Hematopoietic multipotent progenitor cell treated with erythropoietin and hydrocortisone succinate and interleukin-3 and kit ligand, for 8 days (in vitro differentiated cells): ENCODE measurements at regions not wholly inside any gene's neighbourhood (a gene's known extent, or its start where the extent isn't known, plus 50 kb on each side); places are given as distances from the start of the nearest gene placed in this dataset.
A peak's percentile ranks its signal among the peaks of the same experiment; 100 is the strongest.
"Not testable (repeated sequence)": the region's sequence is repeated elsewhere in the genome, so short reads cannot be mapped to it uniquely, and the experiment has no call there.

Source experiments
- DNase-seq: peaks from one replicate; pipeline ENCODE4 v3.0.0-alpha.2; 2015

DNA sequence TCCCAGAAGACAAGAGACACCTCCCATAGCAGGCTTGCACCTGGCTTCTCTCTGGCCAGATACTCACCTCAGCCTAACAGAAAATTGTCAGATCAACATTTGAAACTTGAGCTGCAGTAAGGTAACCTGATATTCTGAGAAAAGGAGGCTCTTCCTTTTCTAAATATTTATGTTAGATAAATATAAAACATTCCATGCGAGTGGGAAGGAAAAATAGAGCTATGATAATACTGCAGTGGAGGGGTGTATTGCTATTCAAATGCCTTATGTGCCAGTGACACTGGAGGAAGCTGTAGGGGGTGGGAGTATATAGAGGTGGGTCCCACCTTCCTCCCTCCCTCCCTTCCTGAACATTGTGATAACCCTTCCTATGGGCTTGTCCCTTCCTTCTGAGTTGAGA is 515.5 kb upstream of the CHAC2 start:
- no peak for DNase-seq

DNA sequence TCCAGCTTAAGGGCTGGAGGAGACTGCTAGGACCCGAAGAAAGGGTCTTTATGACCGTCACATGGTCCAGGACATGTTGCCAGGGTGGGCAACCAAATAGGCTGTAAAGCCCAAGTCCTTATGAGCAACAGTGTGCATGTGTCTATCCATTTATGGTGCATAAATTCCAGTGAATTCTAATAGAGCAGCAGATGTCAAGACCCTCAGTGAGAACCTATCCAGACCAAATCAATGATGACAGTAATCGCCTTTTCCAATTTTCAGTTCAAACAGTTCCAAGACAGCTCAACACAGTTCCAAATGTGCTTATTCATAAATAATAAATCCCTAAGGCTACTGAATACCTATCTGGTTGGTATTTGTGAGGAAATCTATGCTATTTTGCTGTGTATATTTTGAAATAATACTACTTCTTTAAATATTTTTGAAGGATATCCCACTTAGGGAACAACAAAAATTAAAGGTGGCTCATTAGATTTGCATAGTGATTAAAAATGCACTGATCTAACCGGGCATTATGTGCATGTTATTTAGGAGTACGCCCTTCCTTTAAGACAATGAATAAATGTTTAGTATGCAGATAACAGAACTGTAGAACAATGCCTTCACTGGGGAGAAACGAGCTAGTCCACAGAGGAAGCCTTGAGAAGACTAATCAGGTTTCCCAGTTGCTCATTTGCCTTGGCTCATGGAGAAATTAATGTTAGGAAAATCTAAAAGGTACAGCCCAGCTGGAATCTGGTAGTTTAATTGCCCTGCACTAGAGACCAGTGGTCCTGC is 519.5 kb upstream of the CHAC2 start:
- DNase-seq = no peak

DNA sequence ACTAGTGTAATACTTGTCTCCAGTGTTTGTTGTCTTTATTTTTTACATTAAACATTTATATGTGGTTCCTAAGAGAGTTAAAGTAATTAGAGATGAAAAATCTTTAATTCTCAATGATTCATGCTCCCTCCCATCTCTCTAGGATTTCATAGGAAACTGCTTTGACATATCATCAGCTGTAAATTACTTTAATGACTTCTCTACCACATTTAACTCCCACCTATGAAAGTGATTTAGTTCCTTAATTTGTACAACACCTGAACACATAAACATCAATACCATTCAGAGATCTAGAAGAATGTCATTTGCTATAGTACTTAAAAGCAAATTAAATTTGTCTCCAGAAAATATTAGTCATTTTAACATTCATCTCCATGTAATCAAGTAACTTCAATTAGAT is 524.2 kb upstream of the CHAC2 start:
- DNase-seq = no peak

DNA sequence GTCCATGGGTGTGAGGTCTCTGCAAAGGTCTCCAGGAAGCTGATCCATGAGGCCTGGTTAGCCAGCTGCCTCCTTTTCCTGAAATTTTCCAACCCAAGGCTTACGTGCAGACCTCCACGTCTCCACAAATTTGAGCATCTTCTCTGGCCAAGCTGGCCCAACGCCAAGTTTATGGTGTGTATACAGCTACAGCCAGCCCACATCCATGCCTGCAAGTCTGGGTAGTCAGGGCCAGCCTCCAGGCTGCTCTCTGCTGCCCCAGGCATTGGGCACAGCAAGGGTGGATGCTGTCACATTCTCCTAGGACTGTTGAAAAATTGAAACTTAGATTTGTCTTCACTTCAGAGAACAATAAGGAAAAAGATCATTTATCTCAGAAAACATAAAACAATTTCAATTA is 525.5 kb upstream of the CHAC2 start:
- DNase-seq = no peak

DNA sequence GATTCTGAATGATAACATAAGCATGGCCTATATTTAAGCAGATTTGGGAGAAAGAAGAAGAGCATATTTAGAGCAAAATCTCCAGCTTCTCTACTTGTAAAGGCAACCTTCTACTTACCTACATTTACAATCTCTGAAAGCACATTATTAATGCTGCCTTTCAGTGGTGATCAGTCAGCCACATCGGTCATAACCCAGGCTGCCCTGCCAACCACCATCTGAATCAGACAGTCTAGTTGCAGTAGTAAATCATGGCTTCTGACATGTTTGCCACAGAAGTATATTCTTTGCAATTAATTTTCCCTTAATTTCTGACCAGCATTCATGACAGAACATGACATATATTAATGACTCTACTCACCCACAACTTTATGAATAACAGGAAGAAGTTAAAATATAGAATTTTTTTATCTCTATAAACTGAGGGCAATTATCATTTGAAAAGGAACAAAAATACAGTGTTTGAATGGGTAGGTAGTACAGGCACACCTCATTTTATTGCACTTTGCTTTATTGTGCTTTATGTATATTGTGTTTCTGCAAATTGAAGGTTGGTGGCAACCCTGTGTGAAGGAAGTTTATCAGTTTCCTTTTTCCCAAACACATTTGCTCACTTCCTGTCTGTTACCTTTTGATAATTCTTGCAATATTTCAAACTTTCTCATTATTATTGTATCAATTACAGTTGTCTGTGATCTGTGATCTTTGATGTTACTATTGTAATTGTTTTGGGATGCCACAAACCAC is 531.6 kb upstream of the CHAC2 start:
- no peak for DNase-seq

DNA sequence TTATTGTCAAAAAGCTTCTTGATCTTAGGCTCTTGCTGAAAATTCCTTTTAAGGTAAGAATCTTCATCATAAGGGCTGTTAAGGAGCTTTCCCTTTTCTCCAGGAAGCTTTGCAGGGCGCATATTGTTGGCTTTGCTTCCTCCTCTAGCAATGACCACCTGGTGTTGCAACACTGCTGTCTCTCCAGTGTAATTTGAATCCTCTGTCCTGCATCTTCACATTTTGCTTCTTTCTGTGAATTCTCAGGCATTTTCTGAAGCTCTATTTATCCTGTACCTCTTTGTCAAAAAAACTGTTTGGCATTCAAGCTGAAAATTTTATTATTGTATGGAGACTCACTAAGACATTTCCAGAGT is 533.1 kb upstream of the CHAC2 start:
- no peak for DNase-seq

DNA sequence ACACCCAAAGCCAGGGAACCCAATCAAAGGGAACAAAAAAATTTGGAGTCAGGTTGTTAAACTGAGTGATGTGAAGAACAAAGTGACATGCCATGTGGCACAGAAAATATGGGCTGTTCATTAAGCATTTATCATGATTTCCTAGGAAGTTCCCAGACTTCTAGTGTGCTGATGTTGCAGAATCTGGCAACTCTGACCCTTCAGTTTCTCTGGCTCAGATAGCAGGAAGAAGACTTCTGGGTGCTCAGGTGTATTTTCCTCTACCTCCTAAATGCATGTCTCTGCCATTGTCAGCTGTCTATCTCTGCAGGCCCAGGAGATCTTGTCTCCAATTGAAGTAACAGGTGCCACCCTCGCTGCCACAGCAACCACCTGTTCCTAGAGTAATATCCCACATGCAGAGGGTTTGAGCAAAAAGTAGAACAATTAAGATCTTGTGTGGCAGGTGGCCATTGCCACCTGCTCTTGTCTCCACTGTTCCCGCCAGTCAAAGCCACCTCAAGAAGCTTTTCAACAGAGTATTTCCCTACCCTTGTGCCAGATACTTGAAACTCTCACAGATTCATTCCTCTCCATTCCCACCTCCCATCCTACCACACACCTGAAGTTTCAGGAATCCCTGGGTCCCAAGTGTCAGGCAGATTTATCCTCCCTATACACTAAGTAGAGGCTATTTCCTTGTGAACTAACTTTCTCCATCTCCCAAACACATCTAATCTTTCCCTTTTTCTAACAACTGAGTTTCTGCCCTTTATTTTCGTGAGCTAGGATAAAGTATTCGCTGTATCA is 533.7 kb upstream of the CHAC2 start:
- DNase-seq = no peak

DNA sequence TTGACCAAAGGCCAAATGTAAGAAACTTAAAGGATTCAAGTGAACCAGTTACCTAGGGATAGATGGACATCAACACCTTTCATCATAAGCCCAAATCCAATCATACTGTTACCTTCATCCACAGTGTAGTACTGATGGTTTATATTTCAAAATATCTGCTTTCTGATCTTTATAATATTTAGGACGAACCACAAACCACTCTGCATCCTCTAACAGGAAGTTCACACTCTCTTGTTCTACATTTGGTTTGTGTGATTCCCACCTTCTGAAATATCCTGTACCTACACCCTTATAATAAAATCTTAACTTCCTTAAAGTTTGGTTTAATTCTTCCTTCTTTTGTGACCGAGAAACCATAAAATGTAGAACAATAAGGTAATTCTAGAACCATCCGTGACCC is 535.7 kb upstream of the CHAC2 start:
- DNase-seq = no peak

DNA sequence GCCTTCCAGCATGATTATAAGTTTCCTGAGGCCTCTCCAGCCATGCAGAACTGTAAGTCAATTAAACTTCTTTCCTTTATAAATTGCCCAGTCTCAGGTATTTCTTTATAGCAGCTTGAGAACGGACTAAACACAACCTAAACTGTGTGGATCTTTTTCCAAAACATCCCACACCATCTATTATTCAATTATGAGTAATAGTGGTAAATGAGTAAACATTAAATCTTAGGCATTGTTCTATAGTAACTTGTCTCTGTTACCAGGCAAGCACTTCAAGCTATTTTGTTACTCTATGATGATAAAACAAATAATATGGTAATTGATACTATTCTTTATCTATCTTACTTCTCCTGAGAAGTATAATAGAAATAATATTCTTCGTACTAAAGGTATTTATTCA is 536.9 kb upstream of the CHAC2 start:
- DNase-seq = no peak

DNA sequence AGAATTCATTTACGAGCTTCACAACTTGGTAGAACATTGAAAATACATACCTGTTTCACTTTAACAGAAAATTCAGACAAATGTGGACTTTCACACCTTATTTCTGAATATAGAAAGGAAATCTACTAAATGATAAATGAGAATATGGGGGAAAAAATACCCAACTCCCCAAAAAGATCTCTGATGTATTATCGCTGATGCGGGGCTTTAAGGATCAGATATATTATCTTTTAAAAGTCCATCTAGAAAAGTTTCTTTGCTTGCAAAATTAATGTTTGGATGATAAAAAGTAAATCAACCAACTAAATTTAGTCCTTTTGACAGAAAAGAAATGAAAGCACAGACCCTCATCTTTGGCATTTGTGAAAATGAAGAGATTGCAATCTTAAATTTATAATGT is 540.1 kb upstream of the CHAC2 start:
- DNase-seq = no peak

DNA sequence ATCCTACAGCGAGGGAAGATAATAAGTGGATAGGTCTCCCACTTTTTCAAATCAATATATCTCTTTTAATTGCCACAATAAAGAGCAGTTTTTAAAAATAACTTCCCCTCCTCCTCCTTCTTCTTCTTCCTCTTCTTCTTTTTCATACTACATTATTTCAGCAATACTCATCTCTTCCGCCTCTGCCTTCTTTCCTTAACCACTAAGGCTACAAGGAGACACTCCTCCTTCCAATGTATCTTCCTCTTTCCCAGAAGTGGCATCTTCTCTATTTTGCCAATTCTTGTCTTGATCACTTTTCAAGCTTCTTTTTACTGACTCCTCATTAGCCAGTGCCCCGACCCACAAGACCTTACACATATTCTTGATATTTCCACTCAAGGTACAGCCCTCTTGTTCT is 546.6 kb upstream of the CHAC2 start:
- no peak for DNase-seq

DNA sequence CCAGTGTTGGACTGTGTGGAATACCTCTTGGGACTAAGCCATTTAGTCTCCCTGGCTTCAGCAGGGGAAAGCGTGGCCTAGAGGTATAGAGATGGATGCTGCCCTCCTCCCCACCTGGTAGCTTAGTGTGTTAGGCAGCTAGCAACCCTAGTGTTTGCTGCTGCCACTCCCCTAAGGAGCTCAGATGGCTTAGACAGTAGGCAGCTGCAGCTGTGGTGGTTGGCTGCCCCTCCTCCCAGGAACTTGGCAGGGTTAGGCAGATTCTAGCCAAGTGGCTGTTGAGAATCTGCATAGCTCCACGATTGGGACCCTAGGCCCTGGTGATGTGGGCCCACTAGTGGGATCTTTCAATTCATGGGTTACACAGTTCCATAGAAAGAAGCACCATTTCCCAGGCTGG is 550.4 kb upstream of the CHAC2 start:
- DNase-seq = no peak

DNA sequence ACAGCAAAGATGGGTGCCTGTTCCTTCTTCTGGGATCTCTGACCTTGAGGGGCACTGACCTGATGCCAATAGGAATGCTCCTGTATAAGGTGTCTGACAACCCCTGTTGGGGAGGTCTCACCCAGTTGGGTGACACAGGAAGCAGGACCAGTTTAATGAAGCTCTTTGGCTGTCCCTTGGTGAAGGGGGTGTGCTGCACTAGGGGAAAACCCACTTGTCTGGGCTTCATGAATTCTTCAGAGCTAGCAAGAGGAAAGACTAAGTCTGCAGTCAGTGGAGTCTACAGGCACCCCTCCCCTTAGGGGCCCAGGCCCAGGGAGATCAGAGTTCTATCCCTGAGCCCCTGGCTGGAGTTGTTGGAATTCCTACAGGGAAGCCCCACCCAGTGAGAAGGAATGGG is 550.8 kb upstream of the CHAC2 start:
- no peak for DNase-seq

DNA sequence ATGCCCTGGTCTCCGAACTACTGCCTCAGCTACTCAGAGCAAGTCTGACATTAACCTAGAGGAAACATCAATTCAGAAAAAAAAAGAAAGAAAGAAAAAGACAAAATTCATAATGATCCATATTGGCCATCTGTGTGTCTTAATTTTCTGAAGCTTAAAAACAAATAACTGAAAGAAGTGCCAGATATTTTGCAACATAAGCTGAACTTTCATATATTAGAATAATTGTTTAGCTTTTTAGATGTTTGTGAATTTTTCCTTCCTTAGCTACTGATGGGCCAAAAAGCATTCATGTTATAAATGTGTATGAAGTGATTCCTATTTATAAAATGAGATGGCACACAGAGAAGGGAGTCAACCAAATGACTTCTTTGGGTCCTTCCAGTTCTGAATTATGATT is 555.0 kb upstream of the CHAC2 start:
- DNase-seq = no peak

DNA sequence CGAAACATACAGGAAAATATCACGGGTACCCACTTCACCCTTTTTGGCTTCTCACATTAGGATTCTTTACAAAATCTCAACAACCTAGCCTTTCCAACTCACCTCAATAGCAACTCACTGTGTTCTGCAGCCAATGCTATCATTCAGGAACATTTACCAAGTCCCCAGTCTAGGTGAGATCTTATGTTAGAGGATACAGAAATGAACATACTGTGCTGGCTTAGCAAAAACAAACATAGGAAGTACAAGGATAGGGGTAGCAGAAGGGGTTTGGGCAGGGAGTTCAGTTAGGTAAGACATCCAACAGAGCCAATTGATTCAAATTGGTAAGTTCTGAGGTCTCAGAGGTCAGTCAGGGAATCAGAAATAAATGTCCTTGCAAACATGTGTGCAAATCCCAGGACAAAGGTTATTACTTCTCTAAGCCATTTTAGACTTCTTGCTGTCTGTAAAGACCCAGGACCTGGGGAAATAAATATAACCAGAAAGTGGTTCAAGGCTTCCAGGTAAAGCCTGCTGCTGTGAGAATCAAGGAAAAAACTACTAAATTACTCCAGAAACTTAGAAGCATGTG is 556.3 kb upstream of the CHAC2 start:
- DNase-seq = no peak

DNA sequence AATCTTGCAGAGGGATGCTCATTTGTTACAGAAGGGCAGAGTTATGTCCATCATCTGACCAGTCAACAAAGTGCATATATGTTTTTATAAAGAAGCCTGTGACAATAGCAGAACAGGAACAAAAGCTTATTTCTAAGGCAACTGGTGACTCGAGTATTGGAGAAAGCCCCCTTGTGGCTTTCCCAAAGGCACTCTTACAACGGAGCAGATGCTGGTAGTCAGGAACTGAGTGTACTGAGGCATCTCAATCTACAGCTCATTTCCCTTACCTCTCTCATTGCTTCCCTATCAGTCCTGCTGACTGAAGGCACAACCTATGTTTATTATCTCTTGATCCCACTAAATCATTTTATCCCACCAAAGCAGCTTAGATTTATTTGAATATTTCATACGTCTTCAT is 557.1 kb upstream of the CHAC2 start:
- no peak for DNase-seq

DNA sequence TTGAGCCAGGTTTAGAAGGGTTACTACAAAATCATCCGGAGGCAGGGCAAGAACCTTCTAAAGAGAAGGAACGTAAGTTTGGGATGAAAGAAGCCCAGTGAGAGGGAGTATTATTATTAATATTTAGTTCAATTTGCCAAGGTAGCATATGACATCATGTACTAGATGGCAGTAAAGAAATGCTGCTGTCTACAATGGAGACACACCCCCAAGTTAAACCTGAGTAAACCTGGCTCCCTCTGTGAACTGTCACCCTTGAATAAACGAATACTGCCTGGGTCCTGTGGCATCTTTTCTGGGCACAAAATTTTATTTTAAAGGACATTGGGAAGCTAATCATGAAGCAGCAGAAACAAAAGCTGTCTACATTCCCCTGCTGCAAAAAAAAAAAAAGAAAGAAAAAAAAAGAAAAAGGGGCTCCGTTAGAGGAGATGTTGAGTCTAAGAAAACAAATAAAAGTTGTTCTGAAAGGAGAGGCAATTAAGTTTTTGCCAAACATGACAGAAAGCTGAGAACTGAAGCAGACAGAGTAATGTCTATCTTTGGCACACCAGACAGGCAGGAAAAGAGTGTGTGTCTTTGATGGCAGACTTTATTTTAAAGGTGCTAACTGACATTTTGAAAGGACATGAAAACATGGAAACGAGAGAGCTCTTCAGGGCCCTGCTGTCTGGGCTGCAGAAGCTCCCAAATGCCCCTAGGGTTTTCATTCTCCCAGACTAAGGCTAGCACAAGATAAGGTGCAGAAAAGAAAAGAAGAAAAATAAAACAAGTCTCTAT is 557.7 kb upstream of the CHAC2 start:
- DNase-seq = no peak

DNA sequence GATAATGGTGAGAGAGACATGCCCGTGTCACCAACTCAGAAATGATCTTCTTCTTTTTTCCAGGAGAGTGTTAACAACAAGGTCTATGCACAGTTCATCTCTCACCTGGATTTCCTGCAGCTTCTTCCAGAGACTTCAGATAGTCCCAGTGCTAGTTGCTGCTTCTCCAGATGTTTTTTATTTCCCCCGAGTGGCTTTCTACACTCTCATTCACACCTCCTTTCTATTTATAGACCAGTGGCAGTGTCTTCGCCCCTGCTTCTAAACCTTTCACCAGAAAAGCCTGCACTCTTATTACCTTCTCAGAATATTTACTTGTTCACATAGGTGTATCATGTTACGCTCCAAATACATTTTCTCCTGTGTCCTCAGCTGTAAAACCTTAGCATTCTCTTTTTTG is 558.8 kb upstream of the CHAC2 start:
- no peak for DNase-seq

DNA sequence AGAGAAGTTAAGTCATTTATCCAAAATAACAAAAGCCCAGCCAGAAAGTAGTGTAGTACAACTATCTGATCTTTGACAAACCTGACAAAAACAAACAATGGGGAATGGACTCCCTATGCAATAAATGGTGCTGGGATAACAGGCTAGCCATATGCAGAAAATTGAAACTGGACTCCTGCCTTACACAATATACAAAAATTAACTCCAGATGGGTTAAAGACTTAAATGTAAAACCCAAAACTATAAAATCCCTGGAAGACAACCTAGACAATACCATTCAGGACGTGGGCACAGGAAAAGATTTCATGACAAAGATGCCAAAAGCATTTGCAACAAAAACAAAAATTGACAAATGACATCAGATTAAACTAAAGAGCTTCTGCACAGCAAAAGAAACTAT is 561.4 kb upstream of the CHAC2 start:
- not testable (repeated sequence) for DNase-seq

DNA sequence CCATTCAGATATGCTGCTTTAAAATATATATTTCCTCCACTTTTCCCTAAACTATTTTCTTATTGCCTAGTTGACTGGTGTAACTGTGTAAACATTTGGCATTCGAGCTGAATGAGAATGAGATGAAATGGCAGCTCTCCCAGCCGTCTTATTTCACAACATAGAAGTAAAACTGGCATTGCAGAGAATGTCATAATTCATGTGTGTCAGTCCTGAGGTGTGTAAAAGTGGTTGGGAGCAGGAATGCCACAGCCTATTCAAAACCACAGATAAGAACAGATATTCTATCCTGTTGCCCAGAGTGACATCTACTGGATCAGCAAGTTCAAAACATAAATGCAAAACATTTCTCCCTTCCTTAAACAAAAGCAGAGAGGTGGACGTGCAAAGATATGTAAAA is 565.5 kb upstream of the CHAC2 start:
- peak; percentile 1 for DNase-seq

DNA sequence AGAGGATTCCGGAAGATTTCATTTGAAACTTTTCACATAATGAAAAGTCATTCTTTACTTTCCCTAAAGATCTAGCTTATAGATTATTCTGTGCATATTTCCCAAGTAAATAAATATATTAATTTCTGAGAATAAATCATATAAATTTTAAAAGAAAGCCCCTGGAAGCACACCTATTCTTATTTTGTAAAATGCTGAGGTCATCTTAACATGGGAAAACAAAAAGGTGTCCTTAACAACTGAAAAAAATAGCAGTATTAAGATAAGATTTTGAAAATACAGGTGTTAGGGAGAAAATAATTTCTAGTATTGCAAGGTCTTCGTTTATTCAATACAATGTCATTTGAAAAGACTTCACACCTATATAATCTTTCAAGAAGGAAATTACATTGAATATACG is 567.5 kb upstream of the CHAC2 start:
- no peak for DNase-seq

DNA sequence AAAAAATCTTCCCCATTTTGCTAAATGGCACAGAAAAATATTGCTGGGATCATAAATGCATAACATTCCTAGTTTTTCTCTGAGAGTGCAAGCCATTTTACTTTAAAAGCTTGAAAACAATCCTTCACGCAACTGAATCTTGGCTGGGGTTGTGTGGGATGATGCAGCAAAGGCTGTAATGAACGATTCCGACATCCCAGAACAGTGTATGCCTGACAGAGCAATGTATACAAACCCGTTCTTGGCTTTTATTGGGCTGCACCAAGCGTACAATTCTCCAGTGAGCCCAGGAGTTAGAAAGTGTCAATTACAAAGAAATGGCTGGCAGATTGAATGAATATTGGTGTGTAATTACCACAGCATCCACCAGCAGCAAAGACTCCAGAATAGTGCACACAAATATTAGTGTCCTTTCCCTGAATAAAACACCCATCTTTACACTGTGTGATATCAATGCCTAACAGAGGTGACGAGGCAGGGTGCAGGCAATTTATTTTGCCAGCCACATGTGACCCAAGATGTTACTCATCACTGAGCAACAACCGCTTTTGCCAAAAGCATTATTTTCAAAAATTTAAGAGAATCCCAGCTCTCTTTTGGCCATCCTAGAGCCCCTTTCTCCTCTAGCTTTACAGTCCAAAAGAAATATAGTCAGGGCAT is 578.6 kb upstream of the CHAC2 start:
- DNase-seq = no peak
